MM.1S (cell line): ENCODE measurements at regions not wholly inside any gene's neighbourhood (a gene's known extent, or its start where the extent isn't known, plus 50 kb on each side); places are given as distances from the start of the nearest gene placed in this dataset.

ENCODE experiments used
- EZH2 ChIP-seq: fragments of 300-600 bp; sonication (generic); optimal IDR thresholded peaks from 2 replicates; pipeline ENCODE3; 2017; ENCODE audit warnings: low read depth, mild to moderate bottlenecking, antibody characterized with exemption, low read length, mixed read lengths
- EZH2phosphoT487 ChIP-seq: fragments of 300-600 bp; sonication (generic); IDR thresholded peaks from 2 replicates; pipeline ENCODE4 v1.6.1; 2018; ENCODE audit warnings: antibody characterized with exemption, low read length
- TF ChIP-seq, protein P1 (sequence below): fragments of 300-600 bp; sonication (generic); IDR thresholded peaks from 2 replicates; pipeline ENCODE4 v1.5.1; 2016; ENCODE audit warnings: antibody characterized with exemption, low read length, mixed read lengths

DNA sequence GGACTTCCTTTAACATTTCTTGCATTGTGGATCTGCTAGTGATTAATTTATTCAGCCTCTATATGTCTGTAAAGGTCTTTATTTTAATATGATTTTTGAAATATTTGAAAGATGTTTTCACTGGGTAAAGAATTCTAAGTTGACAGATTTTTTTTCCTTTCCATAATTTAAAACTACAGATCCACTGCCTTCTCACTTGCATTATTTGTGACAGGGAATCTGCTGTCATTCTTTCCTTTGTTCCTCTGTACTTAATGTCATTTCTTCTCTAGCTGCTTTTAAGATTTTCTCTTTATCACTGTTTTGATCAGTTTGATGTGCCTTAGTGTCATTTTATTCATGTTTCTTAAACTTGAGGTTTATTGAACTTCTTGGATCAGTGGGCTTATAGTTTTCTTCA, 159.9 kb downstream of the CYB561 start:
- TF ChIP-seq, protein P1, sequence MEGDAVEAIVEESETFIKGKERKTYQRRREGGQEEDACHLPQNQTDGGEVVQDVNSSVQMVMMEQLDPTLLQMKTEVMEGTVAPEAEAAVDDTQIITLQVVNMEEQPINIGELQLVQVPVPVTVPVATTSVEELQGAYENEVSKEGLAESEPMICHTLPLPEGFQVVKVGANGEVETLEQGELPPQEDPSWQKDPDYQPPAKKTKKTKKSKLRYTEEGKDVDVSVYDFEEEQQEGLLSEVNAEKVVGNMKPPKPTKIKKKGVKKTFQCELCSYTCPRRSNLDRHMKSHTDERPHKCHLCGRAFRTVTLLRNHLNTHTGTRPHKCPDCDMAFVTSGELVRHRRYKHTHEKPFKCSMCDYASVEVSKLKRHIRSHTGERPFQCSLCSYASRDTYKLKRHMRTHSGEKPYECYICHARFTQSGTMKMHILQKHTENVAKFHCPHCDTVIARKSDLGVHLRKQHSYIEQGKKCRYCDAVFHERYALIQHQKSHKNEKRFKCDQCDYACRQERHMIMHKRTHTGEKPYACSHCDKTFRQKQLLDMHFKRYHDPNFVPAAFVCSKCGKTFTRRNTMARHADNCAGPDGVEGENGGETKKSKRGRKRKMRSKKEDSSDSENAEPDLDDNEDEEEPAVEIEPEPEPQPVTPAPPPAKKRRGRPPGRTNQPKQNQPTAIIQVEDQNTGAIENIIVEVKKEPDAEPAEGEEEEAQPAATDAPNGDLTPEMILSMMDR = no peak
- TF ChIP-seq EZH2 = no peak
- no peak for TF ChIP-seq EZH2phosphoT487
